ENCODE measurements at regions not wholly inside any gene's neighbourhood (a gene's known extent, or its start where the extent isn't known, plus 50 kb on each side); places are given as distances from the start of the nearest gene placed in this dataset.

DNA sequence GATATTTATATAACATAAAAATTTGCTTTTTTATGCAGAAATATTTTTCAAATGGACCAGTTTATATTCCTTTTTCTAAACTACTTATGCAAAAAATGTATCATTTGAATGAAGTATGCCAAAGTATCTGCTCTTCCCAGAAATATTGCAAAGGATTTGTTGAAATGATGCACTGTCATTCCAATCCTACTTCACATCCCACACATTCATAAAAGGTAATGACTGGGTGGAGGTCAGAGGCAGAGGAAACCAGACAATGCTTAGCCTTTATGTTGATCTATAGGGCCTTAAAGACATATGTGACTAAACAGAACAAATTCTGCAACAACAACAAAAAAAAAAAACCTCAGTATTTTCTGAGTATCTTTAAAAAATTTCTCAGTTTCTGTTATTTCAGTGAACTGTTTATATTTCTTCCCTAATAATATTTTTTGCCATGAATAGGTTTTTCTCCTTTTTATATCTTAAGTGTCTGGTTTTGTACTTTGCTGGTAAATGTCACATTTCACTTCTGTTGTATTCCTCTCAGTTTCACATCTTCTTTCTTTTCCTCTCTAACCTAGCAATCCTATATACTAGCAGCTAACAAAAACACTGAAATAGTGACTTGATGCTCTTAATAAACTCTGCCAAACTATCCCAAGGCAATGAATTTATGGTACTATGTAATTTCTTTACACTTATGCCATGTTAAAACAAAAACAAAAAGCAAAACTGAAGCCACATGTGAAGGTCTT, 374.1 kb downstream of the BCKDHB start:
- DNase-seq, result no peak

DNA sequence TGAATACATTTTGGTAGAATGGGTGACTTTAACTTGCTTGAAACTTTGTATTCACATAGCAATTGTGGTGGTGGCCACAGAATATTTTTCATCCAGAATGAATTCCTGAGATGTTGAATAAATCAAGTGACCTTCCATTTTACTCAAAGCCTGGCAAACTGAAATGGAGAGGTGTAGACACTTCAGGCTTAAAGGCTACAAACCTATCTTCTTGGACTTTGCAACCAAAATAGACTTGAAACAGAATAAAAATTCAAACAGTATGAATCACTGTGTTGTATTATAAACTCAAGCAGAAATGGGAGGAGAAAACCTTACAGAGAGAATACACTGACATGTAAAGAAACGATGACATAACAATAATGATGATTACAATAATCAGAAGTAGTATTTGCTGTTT, 371.6 kb downstream of the BCKDHB start:
- no peak for DNase-seq

DNA sequence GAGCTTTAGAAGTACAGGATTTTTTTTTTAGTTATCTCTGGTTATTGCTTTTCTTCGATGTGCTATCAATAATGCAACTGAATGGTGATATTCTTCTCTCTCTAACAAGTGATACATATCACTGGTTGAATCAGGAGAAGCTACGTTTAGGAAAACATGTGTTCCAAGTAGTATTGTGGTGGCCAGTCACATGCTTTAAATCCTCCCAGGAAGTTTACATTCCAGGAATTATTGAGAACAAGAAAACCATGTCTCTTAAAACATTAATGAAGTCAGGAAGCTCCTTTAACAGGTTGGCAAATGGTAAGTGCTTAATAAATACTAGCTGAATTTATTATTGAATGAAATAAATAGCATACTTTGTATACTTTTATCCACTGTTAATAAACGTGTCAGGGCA, 371.1 kb downstream of the BCKDHB start:
- DNase-seq, result no peak

- DNase-seq, result no peak
These were observed 365.8 kb downstream of the BCKDHB start for GRCh38 chr6:80472271-80472670.

DNA sequence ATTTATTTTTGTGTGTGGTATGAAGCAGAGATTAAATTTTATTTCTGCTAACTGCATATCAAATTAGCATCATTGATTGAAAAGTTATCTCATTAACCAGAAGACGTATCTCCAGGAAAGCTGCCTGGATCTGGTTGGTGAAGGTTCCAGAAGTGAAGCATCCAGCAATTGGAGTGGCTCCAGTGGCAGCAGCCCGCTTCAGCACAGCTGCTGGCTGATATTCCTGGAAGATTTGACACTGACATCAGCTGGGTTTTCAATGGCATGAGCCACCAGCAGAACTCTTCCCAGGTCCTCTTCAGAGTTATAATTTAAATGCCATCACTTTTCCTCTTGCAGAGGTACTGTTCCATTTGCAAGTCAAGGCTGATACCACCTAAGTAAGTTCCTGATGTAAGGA, 363.5 kb downstream of the BCKDHB start:
- DNase-seq, result no peak

DNA sequence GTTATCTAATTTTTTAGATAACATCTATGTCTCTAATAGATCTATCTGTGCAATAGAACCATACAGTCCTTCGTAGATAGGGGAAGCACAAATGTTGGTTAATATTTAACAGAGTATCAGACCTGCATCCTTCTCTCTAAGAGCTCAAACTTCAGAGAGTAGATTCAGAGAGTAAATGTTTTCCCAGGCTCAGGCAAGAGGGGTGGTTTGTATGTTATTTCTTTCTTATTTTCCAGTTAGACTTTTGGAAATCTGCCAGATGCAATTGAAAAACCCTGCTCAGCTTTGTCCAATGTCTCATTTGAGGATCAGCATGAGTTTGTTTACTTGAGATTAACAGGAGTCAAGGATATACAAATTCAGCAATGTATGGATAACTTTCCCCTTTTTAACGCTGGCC, 361.9 kb downstream of the BCKDHB start:
- no peak for DNase-seq

DNA sequence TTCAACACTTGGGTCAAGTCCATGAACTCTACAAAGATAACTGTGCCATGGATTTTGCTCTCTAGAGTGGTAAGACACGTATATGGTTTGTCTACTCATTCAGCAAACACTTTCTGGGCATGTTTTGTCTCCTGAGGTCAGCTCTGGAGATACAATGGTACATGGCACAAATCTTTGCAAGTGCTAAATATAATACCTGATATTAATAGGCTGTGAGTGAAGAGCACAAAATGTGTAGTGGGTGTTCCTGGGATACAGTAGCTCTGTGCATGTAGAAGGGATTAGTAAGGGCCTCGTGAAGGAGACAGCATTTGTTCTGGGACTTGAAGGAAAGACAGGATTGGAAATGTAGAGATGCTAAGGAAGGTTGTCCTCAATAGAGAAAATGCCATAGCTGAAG, 360.9 kb downstream of the BCKDHB start:
- DNase-seq, result no peak

GRCh38 chr6:80466981-80467380, 360.5 kb downstream of the BCKDHB start:
- no peak for DNase-seq

DNA sequence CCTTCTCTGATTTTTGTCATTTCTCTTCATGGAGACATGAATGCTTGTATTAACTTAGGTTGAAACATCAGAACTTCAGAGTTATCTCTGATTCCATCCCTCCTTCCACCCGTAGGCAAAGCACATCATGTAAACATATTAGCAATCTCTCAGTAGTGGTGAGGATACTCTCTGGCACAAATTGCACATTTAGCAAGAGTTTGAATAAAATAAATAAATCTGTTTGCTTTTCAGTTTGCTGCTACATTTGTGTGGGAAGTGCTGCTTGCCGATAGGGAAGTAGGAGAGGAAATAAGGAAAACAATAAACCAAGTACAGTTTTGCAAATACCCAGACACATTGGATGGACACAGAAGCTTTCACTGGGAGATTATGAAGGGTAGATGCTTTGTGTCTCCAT, 359.0 kb downstream of the BCKDHB start:
- DNase-seq, result no peak

DNA sequence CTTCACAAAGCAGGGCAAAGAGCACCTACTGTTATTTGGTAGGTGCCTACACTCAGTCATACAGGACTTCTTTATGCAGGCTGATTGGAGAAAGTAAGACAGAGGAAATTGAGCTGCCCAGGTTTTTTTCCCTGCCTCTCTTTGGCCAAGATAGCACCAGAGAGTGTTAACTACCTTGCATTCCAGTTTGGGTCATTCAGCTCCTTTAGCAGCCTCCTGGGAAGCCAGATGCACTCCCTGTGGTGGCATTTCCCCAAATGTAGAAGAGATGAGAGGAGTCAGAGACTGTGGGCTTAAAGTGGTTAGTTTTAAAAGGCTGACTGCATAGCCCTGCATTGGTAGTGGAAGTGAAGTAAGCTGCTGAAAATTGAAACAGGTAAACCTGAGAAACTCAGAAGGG, 358.4 kb downstream of the BCKDHB start:
- DNase-seq, result no peak

- DNase-seq, result no peak
These were observed 356.7 kb downstream of the BCKDHB start for GRCh38 chr6:80463197-80463596.

GRCh38 chr6:80460257-80460865, 353.9 kb downstream of the BCKDHB start:
- DNase-seq, result no peak

DNA sequence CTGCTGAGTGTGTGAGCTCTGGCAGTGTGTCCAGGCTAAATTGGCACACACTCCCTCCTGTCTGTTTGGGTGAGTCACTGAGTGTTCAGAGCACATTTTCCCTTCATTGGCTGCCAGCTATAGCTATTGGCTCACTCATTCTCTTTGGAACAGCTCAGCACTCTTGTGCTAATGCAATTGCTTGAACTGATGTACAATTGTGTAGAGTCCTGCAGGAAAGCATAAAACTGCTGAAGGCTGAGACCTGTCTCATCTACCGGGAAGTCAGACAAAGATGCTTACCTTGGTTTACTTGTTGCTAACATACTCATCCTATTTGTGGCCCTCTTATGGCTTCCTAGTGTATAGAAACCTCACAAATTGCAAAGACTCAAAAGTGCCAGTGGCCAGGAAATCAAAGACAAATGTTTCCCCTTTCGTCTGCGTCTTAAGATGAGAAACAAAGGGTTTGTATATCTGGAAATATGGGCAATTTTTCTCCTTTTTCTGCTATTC, 351.0 kb downstream of the BCKDHB start:
- DNase-seq, result no peak

- no peak for DNase-seq
These were observed 350.4 kb downstream of the BCKDHB start for GRCh38 chr6:80456724-80457438.

DNA sequence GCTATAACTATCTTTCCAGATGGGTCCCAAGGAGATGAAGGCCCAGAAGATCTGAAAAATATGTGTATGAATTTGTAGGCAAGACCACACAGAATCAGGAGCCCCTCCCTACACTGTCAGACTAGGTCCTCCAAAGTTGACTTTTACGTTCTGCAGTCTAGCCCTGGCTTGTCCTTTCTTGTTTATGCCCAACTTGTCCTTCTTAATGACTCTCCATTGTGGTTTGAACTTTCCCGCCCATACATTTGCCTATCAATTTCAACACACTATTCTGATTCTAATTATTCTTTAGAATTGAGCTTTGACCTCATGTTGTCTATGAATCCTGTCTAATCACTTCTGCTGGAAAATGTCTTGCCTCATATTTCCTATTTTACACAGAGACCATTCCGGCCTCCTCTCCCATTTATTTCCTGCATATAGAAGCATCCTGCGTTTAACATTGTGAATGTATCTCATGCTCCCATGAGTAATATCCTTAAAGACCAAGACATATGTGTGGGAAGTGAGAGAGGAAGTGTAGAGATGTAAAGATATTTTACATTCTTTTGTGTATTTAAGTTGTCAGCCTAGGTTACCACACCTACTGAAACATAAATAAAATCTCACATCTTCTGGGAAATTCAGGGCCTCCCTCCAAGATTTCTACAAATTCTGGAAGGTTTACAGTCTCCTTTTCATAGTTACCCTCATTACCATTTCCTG, 348.3 kb downstream of the BCKDHB start:
- no peak for DNase-seq

GRCh38 chr6:80454197-80454596, 347.7 kb downstream of the BCKDHB start:
- peak in 1 of 5 experiments; percentile 53 for DNase-seq

DNA sequence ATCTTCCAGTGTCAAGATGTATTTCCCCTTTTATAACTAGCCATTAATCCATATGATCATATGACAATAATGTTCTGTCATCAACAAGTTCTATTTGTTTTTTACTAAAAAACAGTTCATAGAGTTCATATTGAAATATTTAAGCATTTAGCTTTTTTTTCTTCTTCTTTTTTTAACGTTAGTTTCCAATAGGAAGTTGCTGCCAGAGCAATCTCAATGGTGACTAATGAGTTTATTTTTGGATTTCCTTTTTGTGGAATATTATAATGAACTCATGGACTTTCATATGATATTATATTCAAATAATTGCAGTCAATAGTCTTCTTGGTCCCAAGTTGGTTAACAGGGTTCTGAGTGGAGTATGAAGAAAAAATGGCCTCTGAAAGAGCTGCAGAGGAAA, 343.3 kb downstream of the BCKDHB start:
- no peak for DNase-seq

GRCh38 chr6:80446454-80447045, 340.1 kb downstream of the BCKDHB start:
- no peak for DNase-seq

- no peak for DNase-seq
These were observed 339.3 kb downstream of the BCKDHB start for GRCh38 chr6:80445751-80446150.

DNA sequence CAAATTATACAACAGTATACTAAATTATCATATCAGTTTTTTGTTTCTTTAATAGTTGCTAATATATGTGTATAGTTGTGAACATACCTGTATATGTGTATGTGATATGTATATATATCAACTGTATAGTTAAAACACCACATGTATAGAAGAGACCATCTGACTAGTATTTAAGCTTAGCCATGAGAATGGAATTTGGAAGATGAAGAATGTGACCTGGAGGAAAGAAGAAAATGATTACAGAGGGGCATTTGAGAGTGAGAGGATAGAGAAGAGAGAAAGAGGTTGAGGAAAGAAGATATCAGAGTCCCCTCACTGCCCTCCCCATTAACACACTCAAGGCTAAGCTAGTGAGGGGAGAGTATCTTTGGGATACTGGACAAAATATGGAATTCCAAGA, 335.9 kb downstream of the BCKDHB start:
- DNase-seq, result no peak

DNA sequence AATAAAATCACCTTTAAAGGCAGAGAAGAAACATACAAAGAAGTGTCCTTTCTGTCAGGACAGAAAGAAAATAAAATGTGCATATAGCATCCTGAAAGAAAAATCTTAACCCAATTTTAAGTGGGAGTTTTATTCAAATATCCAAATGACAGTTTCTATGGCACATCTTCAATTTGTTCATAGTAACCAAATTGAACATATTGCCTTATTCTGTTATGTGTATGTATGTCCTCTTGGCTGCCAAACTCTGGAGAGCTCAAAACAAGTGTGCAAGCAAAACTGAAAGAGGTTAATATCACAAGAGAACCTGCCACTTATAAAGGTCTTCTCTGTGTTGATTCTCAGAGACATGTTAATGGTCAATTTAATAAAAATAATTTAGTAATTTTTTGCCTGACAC, 334.7 kb downstream of the BCKDHB start:
- no peak for DNase-seq

- DNase-seq, result no peak
These were observed 334.1 kb downstream of the BCKDHB start for GRCh38 chr6:80440496-80441115.
